ENCODE measurements at regions not wholly inside any gene's neighbourhood (a gene's known extent, or its start where the extent isn't known, plus 50 kb on each side); places are given as distances from the start of the nearest gene placed in this dataset.

- TF ChIP-seq CTCF (IDR thresholded peaks at IDR 0.05): no peak
- TF ChIP-seq POLR2A (IDR thresholded peaks at IDR 0.05): no peak
Observed at GRCh38 chr5:124658867-124659557, 87.4 kb downstream of the ZNF608 start.

Measured in thyroid gland (tissue), 4 donors.